ENCODE measurements at regions not wholly inside any gene's neighbourhood (a gene's known extent, or its start where the extent isn't known, plus 50 kb on each side); places are given as distances from the start of the nearest gene placed in this dataset.
"Not testable (repeated sequence)": the region's sequence is repeated elsewhere in the genome, so short reads cannot be mapped to it uniquely, and the experiment has no call there.

DNA sequence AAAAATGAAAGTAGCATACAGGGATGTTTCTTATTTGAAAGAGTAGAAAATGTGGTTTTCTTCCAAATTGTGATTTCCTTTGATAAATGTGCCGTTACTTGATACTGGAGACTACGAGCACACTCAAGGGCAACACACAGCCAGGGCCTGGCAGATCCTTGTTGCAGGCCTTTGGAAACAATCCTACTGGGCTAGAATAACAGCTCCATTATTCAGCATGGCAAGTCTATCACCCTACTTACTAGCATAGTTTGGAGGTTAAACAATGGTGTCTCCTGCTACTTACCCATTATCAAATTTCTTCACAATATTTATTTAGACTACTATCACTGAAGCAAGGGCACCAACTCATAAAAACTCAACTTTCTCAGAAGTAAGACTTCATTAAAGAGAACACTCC is 140.8 kb upstream of the ZNF608 start:
- in situ Hi-C loops (cut with HindIII; ENCODE audit: low pct_unique_long_range_greater_than_20kb, low sequenced_read_pairs), result no loop called here
- no peak for DNase-seq (ENCODE audit: low read depth)

DNA sequence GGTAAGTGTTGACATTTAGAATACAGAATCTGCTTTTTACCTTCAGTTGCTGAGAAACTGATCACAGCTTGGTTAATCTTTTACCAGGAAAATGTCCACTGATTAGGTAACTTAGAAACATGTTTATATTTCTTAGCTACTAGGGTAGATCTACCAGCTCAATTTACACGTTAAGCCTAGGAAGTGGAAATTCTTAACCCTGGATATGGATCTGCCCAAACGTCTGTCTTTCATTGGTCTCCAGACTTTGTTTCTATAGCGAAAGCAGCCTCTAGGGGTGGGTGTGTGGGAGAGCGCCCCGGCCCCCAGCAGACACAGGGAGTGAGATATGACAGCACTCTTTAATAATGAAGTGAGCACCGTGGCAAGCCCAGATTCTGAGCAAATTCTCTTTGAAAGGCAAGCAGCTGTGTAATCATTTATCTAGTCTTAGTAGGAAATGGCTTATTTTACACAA is 141.6 kb upstream of the ZNF608 start:
- in situ Hi-C loops (cut with HindIII; ENCODE audit: low pct_unique_long_range_greater_than_20kb, low sequenced_read_pairs), result no loop called here
- DNase-seq (ENCODE audit: low read depth), result peak; percentile 62

DNA sequence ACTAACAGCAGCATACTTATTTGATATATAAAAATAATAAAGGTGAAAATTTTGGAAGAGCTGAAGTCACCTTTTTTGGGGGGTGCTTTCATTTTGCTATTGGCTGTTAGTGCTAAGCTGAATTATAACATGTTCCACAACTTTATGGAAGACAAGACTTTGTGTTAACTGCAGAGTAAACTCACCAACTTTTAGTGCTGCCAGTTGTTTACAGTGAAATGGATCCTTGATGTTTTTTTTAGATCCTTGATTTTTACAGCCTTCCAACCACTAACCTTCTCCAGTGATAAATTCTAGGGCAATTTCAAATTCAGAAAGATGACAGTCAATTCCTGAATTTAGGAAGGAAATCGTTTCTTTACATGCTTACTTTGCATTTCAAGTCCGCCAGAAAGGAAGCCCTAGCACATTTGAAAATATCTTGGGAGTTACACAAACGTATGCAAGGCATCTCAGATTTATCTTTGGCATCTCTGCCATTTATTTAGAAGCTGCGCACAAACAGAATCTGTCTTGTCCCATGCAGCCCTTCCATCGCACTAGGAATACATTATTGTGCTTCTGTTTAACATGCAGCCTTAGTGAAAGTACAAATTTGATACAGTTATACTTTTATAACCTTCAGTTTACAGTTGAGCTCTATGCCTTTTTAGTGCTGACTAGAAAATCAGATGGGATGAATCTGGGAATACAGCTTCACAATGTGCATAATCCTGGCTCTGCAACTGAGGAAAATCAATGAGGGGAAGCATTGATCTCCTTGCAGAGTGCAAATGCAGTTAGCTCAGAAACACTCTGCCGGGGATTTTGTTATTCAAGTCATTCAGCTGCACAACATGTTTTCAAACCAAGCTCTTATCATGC is 142.4 kb upstream of the ZNF608 start:
- no peak for DNase-seq (ENCODE audit: low read depth)
- in situ Hi-C loops (cut with HindIII; ENCODE audit: low pct_unique_long_range_greater_than_20kb, low sequenced_read_pairs), result no loop called here

DNA sequence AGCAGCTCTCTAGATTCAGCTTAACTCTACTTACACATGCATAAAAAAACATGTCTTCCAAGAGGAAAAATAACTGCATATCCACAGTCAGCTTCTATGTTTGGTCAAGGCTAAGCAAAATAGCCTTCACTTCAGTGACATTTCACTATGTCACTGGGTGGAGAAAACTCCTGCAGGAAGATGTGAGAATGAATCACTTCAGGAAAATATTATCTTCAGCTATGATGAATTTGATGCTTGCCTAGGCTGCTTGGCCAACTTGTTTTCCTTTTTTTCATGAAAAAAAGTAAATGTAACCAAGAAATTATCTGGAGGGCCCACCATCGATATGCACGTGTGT is 143.0 kb upstream of the ZNF608 start:
- DNase-seq (ENCODE audit: low read depth), result peak; percentile 22

DNA sequence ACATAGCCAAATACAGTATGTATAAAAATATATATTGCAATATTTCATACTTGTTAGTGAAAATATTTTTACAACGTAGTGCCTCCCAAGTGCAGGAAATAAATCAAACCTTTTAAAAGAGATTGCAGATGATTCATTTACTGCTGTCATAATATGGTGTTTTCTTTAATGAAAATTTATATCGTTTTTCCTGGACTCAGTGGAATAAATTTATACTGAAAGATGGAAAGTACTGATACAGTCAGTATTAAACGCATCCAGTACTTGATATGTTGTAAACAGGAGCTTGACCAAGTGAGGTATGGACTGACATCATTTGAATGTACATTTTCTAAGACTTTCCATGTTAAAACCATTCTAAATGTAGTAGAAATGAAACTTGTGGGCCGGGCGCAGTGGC is 143.4 kb upstream of the ZNF608 start:
- in situ Hi-C loops (cut with HindIII; ENCODE audit: low pct_unique_long_range_greater_than_20kb, low sequenced_read_pairs), result no loop called here
- no peak for DNase-seq (ENCODE audit: low read depth)

More for the DNA sequence above, 143.0 kb upstream of the ZNF608 start:
- in situ Hi-C loops (cut with HindIII; ENCODE audit: low pct_unique_long_range_greater_than_20kb, low sequenced_read_pairs), result no loop called here

DNA sequence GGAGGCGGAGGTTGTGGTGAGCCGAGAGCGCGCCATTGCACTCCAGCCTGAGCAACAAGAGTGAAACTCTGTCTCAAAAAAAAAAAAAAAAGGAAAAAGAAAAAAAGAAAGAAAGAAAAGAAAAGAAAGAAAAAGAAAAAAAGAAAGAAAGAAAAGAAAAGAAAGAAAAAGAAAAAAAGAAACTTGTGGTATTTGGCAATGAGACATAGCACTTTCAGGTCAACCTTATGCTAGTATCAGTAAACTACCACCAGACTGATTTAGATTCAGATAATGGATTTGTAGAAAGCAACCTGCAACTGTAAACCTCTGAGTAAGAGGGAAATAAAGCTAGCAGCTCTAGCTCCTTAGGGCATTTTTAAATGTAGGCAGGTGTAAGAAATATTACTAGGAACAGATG is 144.0 kb upstream of the ZNF608 start:
- in situ Hi-C loops (cut with HindIII; ENCODE audit: low pct_unique_long_range_greater_than_20kb, low sequenced_read_pairs); DNase-seq (ENCODE audit: low read depth): not testable (repeated sequence)

DNA sequence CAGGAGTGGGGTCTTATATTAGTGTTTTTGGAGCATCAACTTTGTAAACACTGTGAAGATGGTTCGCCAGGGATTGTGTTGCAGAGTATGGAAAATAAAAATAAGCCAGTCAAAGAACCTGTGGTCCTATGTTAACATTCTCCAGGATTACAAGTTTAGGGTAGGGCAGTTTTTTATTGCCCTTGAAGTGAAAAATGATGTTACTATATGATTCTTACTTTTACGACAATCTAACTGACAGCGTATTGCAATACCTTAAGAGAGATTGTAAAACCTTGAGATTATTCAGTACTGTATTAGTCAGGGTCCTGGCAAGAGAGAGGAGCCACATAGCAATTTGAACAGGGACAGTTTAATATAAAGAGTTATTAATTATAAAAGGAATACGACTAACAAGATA is 144.7 kb upstream of the ZNF608 start:
- DNase-seq (ENCODE audit: low read depth), result no peak
- in situ Hi-C loops (cut with HindIII; ENCODE audit: low pct_unique_long_range_greater_than_20kb, low sequenced_read_pairs), result no loop called here

DNA sequence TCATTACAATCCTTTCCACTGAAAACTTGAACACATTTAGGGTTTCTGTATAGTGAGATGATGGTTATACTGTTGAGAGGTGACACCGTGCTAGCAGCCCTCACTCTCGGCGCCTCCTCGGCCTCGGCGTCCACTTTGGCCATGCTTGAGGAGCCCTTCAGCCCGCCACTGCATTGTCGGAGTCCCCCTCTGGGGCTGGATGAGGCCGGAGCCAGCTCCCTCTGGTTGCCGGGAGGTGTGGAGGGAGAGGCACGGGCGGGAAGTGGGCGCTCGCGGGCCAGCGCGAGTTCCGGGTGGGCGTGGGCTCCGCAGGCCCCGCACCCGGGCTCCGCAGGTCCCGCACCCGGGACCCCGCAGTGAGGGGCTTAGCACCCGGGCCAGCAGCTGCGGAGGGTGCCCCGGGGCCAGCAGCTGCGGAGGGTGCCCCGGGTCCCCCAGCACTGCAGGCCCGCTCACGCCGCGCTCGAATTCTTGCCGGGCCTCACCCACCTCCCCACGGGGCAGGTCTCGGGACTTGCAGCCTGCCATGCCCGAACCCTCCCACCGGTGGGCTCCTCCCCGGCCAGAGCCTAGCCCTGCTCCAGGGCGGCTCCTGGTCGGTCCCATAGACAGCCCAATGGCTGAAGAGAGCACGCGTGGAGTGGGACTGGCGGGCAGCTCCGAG is 145.9 kb upstream of the ZNF608 start:
- no peak for DNase-seq (ENCODE audit: low read depth)

DNA sequence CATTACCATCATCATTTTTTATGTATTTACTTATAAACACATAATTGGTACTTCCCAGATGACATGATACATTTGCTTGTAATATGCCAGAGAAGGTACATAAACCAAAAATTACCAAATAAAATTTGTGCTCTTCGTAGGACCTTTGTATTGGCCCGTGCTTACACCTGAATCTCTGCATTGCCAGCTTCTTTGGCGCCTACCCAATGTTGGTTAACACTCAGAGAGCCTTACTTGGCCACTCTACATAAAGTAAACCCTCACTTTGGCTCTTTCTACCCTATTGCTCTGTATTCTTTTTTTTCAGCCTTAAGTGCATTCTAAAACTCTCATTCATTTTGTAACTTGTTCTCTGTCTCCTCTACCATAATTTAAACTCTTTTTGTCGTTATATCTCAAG is 148.1 kb upstream of the ZNF608 start:
- DNase-seq (ENCODE audit: low read depth), result no peak
- in situ Hi-C loops (cut with HindIII; ENCODE audit: low pct_unique_long_range_greater_than_20kb, low sequenced_read_pairs), result no loop called here

More for the DNA sequence above, 145.9 kb upstream of the ZNF608 start:
- in situ Hi-C loops (cut with HindIII; ENCODE audit: low pct_unique_long_range_greater_than_20kb, low sequenced_read_pairs), result no loop called here

DNA sequence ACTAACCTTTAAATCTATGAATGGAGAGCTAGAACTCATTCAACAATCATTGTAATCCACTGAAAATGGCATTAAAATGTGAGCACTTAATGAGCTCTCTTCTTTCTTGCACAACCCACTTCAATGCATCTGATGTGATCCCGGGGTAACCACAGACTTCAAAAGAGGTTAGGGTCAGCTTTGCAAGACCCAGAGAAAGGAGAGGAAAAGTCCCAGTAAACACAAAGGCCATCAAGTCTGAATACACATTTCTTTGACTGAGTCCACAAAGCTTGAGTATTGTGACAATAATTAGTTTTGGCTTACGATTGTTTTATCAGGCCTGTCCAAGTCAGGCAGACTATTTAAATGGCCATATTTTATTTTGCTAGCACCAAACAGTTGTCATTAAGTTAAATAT is 148.8 kb upstream of the ZNF608 start:
- DNase-seq (ENCODE audit: low read depth), result no peak
- in situ Hi-C loops (cut with HindIII; ENCODE audit: low pct_unique_long_range_greater_than_20kb, low sequenced_read_pairs), result no loop called here

DNA sequence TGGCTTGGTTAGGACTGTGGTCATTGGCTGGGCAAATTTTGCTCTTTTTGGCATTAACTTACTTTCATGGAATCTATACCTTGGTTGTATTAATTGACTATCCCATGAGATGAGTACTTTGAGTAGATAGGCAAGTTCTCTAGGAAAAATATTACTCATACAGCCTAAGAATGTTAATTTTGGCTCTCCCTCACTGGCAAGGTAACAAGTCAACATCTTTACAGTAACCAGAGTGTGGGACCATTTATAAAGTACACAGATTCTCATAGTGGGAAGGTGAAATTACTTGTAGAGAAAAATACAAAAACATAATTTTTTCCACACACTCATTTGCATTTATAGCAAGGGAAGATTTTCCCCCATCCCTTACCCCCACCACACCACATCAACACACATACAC is 154.6 kb upstream of the ZNF608 start:
- DNase-seq (ENCODE audit: low read depth), result no peak
- in situ Hi-C loops (cut with HindIII; ENCODE audit: low pct_unique_long_range_greater_than_20kb, low sequenced_read_pairs), result no loop called here

DNA sequence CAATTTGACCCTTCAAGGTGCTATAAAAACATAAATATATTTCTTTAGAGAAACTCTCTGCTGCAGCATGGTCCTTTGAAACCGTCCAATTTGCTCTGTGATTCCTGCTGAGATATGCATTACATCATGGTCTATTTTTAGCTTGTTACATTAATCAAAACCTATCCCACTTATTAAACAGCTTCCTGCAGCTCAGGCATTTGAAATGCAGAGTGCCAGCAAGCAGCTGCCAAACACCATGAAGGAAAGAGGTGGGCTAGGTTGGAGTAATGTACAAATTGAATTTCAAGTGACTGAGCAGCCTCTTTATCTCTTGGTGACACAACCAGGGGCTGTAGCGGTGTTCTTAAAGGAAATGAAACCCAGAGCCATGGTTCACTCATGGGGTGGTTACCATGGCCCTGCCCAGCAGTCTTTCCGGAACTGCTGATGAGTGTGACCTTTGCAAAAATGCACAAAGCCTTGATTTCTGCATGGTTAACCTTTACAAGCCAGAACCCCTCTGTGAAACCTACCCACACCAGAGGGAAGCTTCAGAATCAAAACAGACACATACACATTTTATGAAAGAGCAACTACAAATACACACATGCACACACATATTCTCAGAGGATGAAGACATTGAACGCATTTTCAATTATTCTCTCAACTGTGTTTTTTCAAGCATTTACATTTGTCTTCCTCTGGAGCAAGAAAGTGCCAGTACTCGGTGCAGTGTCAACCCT is 155.8 kb upstream of the ZNF608 start:
- DNase-seq (ENCODE audit: low read depth), result peak; percentile 78
- in situ Hi-C loops (cut with HindIII; ENCODE audit: low pct_unique_long_range_greater_than_20kb, low sequenced_read_pairs), result no loop called here

DNA sequence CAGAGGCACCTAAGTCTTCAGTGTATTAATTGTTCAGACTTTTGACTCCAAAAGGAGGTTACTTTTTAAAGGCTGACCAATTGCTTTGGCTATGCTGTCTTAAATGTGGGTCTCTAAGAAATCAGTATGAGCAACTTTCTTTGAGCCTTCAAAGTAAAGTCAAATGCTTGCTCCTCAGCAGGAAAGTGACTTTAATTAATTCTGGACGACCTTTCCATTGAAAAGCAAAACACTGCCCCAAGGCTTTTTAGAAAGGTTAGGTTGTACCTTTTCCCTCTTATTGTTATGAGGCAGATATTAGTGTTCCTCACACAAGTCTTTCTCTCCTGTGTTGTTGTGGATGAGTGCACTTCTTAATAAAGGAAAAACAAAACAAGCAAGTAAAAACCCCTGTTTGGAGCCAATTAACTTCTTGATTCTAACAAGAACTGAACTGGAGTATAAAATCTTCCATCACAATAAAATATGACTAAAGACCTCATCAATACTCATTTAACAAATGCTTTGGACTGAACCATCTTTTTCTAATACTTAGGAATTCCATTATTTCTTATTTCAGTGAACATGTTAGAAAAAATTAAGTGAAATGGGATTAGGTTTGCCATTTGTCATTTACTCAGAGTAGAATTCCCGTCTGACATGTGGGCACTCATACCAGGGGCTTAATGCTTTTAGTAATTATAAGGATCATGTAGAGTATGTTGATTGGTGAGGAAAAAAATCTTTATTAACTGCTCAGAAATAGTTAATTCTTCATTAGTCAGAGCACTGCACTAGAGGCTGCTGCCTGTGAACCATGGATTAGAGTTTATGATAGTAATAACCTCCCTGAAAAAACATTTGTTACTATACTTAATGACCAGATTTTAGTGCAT is 159.1 kb upstream of the ZNF608 start:
- no peak for DNase-seq (ENCODE audit: low read depth)
- in situ Hi-C loops (cut with HindIII; ENCODE audit: low pct_unique_long_range_greater_than_20kb, low sequenced_read_pairs), result no loop called here

DNA sequence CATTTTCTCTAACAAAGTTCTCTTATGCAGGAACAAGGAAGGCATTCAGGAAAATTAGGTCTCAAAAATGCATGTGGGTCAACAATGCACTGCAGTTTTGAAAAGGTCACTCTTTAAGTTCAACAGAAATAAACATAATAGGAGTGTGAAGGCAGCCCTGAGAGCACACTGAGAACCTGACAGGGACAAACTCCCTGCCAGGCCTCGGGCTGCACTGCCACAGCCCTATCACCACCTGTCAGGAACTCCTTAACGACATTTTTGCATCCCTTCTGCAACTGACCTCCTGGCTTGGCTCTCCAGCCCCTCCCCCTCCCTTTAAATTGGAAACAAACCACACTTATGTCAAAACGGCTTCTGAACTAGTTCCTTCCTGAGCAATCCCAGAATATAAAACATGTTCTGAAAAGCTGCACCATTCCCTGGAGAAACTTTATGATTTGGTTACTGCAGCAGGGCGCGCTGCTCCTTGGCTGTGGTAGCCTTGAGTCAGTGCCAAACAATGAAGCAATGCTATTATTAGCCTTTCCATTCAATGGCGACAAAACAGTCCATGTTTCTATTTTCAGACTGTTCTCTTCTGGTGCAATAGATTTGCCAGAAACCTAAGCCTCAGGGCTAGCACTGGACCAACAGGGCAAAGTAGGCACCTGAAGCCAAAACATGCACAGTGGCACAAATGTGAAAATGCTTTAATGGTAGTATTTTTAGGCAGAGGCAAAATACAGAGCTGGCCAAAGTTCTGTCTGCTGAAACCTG is 160.1 kb upstream of the ZNF608 start:
- in situ Hi-C loops (cut with HindIII; ENCODE audit: low pct_unique_long_range_greater_than_20kb, low sequenced_read_pairs), result no loop called here
- DNase-seq (ENCODE audit: low read depth), result peak; percentile 52

DNA sequence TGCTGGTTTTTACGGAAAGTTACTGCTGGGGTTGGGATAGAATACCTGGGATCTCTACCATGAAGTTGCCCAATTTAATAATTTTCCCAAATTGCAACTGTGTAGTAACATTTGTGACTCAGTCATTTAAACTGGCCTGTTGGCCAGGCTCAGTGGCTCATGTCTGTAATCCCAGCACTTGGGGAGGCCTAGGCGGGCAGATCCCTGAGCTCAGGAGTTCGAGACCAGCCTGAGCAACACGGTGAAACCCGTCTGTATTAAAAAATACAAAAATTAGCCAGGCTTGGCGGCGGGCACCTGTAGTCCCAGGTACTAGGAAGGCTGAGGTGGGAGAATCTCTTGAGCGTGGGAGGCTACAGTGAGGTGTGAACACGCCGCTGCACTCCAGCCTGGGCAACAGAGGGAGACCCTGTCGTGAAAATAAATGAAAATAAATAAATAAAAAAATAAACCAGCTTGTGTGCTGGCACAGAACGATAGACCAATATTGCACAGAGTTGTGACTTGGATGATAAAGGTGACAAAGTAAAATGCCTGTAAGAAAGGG is 160.7 kb upstream of the ZNF608 start:
- DNase-seq (ENCODE audit: low read depth), result no peak
- in situ Hi-C loops (cut with HindIII; ENCODE audit: low pct_unique_long_range_greater_than_20kb, low sequenced_read_pairs), result no loop called here

DNA sequence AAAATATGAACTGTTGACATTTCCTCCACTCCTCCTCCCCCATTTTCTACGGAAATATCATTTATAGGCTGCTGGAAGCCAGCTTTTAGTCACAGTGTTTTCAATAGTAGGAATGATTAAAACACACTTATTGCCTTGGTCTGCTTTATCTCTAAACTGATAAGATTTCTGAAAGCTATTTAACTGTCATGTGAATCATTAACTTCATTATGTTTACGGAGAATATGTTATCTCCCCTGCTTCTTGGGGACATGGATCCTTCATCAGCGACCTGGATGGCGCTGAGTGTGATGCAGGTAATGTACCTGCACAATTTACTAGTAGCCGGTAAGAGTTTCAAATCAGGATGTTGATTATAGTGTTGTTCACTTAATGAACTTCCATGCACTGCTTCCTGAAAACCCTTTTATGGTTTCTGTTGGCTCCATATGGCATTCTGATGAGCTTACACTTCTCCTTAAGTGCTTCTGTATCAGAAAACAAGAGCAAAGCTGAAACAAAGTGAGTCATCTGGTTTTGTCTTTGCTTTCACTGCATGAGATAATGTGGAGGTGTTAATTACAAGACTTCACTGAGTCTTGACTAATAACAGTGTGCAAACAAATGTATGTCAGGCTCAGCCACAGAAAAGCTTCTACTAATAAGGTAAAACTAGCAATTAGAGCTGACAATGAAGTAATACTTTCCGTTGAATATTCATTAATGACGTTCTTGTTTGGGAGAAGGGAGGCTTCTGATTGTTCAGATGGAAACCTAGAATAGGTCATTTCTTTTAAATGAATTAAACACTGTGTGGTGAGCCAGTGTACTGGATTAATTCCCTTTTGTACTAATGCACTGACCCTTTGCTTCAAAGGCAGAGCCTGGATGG is 162.4 kb upstream of the ZNF608 start:
- in situ Hi-C loops (cut with HindIII; ENCODE audit: low pct_unique_long_range_greater_than_20kb, low sequenced_read_pairs), result no loop called here
- DNase-seq (ENCODE audit: low read depth), result peak; percentile 64

DNA sequence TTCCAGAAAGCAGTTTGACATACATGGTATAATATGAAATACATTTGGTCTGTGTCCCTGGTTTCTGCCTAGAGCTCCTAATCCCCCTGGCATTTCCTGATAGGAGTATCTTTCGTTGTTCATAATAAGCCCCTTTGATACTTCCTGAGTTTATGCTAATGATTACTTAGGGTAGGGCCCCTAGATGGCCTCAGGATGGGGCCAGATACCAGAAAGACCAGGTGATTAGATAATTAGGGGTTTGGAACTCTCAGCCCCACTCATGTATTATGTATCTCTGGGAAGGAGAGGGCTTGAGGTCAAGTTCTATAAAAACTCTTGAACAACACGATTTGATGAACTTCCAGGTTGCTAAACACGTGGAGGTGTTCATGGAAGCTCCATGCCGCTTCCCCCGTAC is 163.3 kb upstream of the ZNF608 start:
- no peak for DNase-seq (ENCODE audit: low read depth)
- in situ Hi-C loops (cut with HindIII; ENCODE audit: low pct_unique_long_range_greater_than_20kb, low sequenced_read_pairs), result no loop called here
